Left lung (tissue), 4 donors: ENCODE measurements at regions not wholly inside any gene's neighbourhood (a gene's known extent, or its start where the extent isn't known, plus 50 kb on each side); places are given as distances from the start of the nearest gene placed in this dataset.

ENCODE experiments used
- ATAC-seq: fragments of 200-7000 bp; cut with Tn5 transposase; one replicate; pipeline ENCODE4 v1.9.1; 2020; ENCODE audit warnings: moderate library complexity
- DNase-seq, 4 donors: peaks; one replicate each; pipeline ENCODE4 v3.0.0-alpha.2; 2013 to 2020
- H3K27ac ChIP-seq, 2 donors: fragments of 200-600 bp; sonication (generic) in 1 of 2; one replicate each; pipeline versions ENCODE4 v1.5.0 to v1.8.0; 2020 to 2021
- H3K27me3 ChIP-seq, 2 donors: fragments of 200-600 bp; sonication (generic) in 1 of 2; one replicate each; pipeline versions ENCODE4 v1.5.0 to v1.8.0; 2020 to 2021
- H3K36me3 ChIP-seq, 2 donors: fragments of 200-600 bp; sonication (generic) in 1 of 2; one replicate each; pipeline versions ENCODE4 v1.5.0 to v1.8.0; 2020 to 2021
- H3K4me1 ChIP-seq, 2 donors: fragments of 200-600 bp; one replicate each; pipeline ENCODE4 v1.8.0; 2021
- H3K4me3 ChIP-seq, 2 donors: fragments of 200-600 bp; sonication (generic) in 1 of 2; one replicate each; pipeline versions ENCODE4 v1.5.0 to v1.8.0; 2020 to 2021; ENCODE audit warnings: mild to moderate bottlenecking in 1 of 2
- H3K9me3 ChIP-seq, 2 donors: fragments of 200-600 bp; sonication (generic) in 1 of 2; one replicate each; pipeline versions ENCODE4 v1.5.0 to v1.8.0; 2020 to 2021
- intact Hi-C, 2 donors: fragments of 100-400 bp; cut with DNase I; formaldehyde crosslinking; loops; one replicate each; pipeline versions ENCODE4 v1.11.2 to v1.14.2; 2022
- TF ChIP-seq, protein P1 (sequence below), 2 donors: fragments of 200-600 bp; sonication (generic) in 1 of 2; IDR thresholded peaks; one replicate each; pipeline versions ENCODE4 v1.5.0 to v1.8.0; 2021; ENCODE audit warnings: antibody characterized with exemption in 2 of 2
- donor health status: DM: no; HTN: yes; CAD: no.
- donor health status: DM: no; HTN: no; CAD: no.

DNA sequence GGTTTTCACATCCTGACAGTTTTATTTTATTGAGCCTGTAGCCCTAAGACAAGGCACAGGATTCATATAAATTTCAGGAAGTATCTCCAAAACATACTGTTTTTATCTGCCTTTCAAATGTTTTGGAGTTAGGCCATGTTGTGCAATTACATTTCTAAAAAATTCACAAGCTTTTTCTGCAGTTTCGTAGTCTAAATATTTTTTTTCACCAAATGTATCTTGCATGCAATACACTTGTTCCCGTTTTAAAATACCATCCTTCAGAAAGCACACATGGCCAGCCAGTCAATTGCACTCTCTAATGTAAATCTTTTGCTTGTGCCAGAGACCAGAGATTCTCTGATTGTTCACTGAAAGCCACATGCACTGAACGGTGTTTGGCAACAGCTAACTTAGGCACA lies 161.5 kb upstream of the PRKCQ start:
- TF ChIP-seq, protein P1, sequence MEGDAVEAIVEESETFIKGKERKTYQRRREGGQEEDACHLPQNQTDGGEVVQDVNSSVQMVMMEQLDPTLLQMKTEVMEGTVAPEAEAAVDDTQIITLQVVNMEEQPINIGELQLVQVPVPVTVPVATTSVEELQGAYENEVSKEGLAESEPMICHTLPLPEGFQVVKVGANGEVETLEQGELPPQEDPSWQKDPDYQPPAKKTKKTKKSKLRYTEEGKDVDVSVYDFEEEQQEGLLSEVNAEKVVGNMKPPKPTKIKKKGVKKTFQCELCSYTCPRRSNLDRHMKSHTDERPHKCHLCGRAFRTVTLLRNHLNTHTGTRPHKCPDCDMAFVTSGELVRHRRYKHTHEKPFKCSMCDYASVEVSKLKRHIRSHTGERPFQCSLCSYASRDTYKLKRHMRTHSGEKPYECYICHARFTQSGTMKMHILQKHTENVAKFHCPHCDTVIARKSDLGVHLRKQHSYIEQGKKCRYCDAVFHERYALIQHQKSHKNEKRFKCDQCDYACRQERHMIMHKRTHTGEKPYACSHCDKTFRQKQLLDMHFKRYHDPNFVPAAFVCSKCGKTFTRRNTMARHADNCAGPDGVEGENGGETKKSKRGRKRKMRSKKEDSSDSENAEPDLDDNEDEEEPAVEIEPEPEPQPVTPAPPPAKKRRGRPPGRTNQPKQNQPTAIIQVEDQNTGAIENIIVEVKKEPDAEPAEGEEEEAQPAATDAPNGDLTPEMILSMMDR (IDR thresholded peaks at IDR 0.05) = no peak
- Histone ChIP-seq H3K36me3 (no peaks in the 10 kb centered on the region), H3K4me3 (no peak overlapping the region), H3K27me3 (peaks cover 0 to 11% of the 10 kb centered on the region in 2 donors), H3K27ac (no peak overlapping the region), H3K4me1 (peaks cover 0 to 7% of the 10 kb centered on the region in 2 donors), H3K9me3 (no peaks in the 10 kb centered on the region)
- intact Hi-C loops = no loop called here
- DNase-seq = no peak
- no peak for ATAC-seq

DNA sequence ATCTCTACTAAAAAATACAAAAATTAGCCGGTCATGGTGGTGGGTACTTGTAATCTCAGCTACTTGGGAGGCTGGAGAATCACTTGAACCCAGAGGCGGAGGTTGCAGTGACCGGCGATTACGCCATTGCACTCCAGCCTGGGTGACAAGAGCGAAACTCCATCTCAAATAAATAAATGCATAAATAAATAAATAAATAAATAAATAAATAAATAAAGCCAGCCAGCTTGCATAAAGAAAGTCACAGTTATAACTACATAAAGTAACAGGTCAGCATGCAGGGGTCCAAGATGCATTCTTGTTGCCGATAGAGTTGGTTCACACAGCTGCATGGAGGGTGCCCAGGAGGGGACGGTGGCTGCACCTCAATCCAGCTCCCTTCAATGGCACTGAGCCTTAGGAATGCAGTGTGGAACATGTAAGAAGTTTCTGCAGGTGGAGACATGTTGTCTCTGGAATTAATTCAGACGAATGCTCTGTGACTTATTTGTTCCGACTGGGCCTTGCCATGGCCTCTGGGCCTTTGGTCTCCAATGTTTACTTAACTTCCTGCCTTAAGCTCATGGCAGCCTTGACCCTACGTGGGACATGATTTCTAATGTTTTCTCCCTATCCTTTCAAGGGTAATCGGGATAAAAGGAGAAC lies 159.6 kb upstream of the PRKCQ start:
- Histone ChIP-seq H3K36me3 (no peaks in the 10 kb centered on the region), H3K27ac (no peak overlapping the region), H3K27me3 (peaks cover 0 to 25% of the 10 kb centered on the region in 2 donors), H3K4me3 (no peak overlapping the region), H3K4me1 (peaks cover 0 to 7% of the 10 kb centered on the region in 2 donors), H3K9me3 (no peaks in the 10 kb centered on the region)
- ATAC-seq (no peak), DNase-seq (no peak)
- TF ChIP-seq, protein P1 (IDR thresholded peaks at IDR 0.05) = no peak
- intact Hi-C loops = no loop called here

- peaks cover 0 to 37% of the 10 kb centered on the region in 2 donors for H3K27me3 ChIP-seq
- intact Hi-C loops = no loop called here
- peaks cover 0 to 7% of the 10 kb centered on the region in 2 donors for H3K4me1 ChIP-seq
- ATAC-seq (peak; percentile 85), DNase-seq (peak in 1 of 4 donors; percentile 40)
- no peaks in the 10 kb centered on the region for H3K9me3 ChIP-seq
- H3K36me3 ChIP-seq = no peaks in the 10 kb centered on the region
- H3K4me3 ChIP-seq = no peak overlapping the region
- TF ChIP-seq, protein P1 (IDR thresholded peaks at IDR 0.05) = no peak
- no peak overlapping the region for H3K27ac ChIP-seq
These were observed 158.2 kb upstream of the PRKCQ start for GRCh38 chr10:6738112-6738768.

DNA sequence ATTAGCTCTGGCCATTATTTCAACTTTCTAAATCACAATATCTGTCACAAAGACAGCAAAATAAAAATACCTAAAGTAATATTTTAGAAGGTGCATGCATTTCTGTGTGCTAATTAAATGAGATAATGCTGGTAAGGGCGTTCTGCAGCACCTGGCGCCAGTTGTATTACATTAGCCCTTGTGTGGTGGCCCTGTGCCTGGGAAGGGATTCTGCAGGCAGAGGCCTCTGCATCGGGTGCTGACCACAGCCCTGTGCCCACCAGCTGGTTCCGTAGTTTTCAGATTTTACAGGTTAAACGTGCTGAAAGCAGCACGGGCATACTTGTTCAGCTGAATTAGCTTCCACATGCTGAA lies 157.7 kb upstream of the PRKCQ start:
- intact Hi-C loops = no loop called here
- no peaks in the 10 kb centered on the region for H3K36me3 ChIP-seq
- ATAC-seq = no peak
- no peak for DNase-seq
- H3K4me3 ChIP-seq = no peak overlapping the region
- H3K4me1 ChIP-seq = peaks cover 0 to 7% of the 10 kb centered on the region in 2 donors
- TF ChIP-seq, protein P1 (IDR thresholded peaks at IDR 0.05) = no peak
- no peaks in the 10 kb centered on the region for H3K9me3 ChIP-seq
- peaks cover 0 to 41% of the 10 kb centered on the region in 2 donors for H3K27me3 ChIP-seq
- no peak overlapping the region for H3K27ac ChIP-seq

DNA sequence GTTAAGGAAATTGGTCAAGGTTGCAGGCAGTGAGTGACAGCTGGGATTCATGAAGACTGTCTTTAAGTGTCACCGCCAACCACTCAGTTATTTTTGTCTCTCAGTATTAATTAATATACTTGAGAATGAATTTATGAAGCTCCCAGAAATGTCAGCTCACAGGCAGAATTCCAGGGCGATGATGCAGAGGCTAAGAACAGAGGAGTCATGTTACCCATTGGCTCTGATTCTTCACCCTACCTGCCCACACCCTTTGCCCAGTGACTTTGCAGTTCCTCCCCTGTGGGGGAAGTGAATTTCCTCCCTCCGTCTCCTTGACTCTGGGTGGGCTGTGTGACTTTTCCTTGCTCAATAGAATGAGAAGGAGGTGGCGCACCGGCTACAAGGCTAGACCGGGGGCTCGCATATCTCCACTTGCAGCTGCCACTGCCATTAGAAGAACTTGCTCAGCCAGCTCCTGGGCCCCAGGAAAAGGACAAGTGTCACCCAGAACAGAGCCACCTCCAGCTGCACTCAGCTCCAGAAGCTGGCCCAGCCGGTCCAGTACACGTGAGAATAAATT lies 157.1 kb upstream of the PRKCQ start:
- H3K9me3 ChIP-seq = no peaks in the 10 kb centered on the region
- H3K27me3 ChIP-seq = peaks cover 0 to 41% of the 10 kb centered on the region in 2 donors
- DNase-seq (no peak), ATAC-seq (peak; percentile 68)
- no peak overlapping the region for H3K27ac ChIP-seq
- no peaks in the 10 kb centered on the region for H3K36me3 ChIP-seq
- TF ChIP-seq, protein P1 (IDR thresholded peaks at IDR 0.05) = no peak
- intact Hi-C loops = no loop called here
- H3K4me3 ChIP-seq = no peak overlapping the region
- H3K4me1 ChIP-seq = peaks cover 0 to 7% of the 10 kb centered on the region in 2 donors
